ENCODE measurements at regions not wholly inside any gene's neighbourhood (a gene's known extent, or its start where the extent isn't known, plus 50 kb on each side); places are given as distances from the start of the nearest gene placed in this dataset.

GRCh38 chr3:66904336-66904735, 93.8 kb upstream of the KBTBD8 start:
- TF ChIP-seq POLR2A (IDR thresholded peaks at IDR 0.05) (no peak), CTCF (IDR thresholded peaks at IDR 0.05) (no peak), EP300 (IDR thresholded peaks at IDR 0.05) (no peak)

All from ovary (tissue), 3 donors.